MM.1S (cell line): ENCODE measurements at regions not wholly inside any gene's neighbourhood (a gene's known extent, or its start where the extent isn't known, plus 50 kb on each side); places are given as distances from the start of the nearest gene placed in this dataset.

ENCODE experiments used
- DNase-seq: peaks from one replicate; pipeline ENCODE4 v3.0.0-alpha.2; 2015
- H2AFZ ChIP-seq: fragments of 300-600 bp; sonication (generic); 2 replicates; pipeline ENCODE4 v1.6.0; 2016; ENCODE audit warnings: antibody characterized with exemption, low read length
- H3F3A ChIP-seq: fragments of 300-600 bp; sonication (generic); 2 replicates; pipeline ENCODE4 v1.6.1; 2016; ENCODE audit warnings: mild to moderate bottlenecking, antibody characterized with exemption, low read length, moderate library complexity, mixed read lengths; ENCODE audit not compliant: insufficient read depth
- H3K27ac ChIP-seq: fragments of 300-600 bp; sonication (generic); 2 replicates; pipeline ENCODE4 v1.5.1; 2016; ENCODE audit warnings: mild to moderate bottlenecking, low read length
- H3K27me3 ChIP-seq: fragments of 300-600 bp; sonication (generic); replicated peaks from 2 replicates; pipeline ENCODE4 v1.6.0; 2016; ENCODE audit warnings: low read length; ENCODE audit not compliant: insufficient read depth
- H3K36me3 ChIP-seq: fragments of 300-600 bp; sonication (generic); replicated peaks from 2 replicates; pipeline ENCODE4 v1.6.1; 2016; ENCODE audit warnings: mild to moderate bottlenecking, low read length, mixed read lengths; ENCODE audit not compliant: insufficient read depth
- H3K4me1 ChIP-seq: fragments of 300-600 bp; sonication (generic); 2 replicates; pipeline ENCODE4 v1.6.1; 2016; ENCODE audit warnings: low read length, mixed read lengths
- H3K4me2 ChIP-seq: fragments of 300-600 bp; sonication (generic); 2 replicates; pipeline ENCODE4 v1.6.0; 2016; ENCODE audit warnings: low read depth, low read length
- H3K4me3 ChIP-seq: fragments of 300-600 bp; sonication (generic); 2 replicates; pipeline ENCODE4 v1.5.1; 2016; ENCODE audit warnings: low read length, mixed read lengths
- H3K79me2 ChIP-seq: fragments of 300-600 bp; sonication (generic); 2 replicates; pipeline ENCODE4 v1.6.1; 2016; ENCODE audit warnings: mixed run types, low read length, mixed read lengths
- H3K9ac ChIP-seq: fragments of 300-600 bp; sonication (generic); 2 replicates; pipeline ENCODE4 v1.6.1; 2016; ENCODE audit warnings: low read length, mixed read lengths
- H3K9me2 ChIP-seq: fragments of 300-600 bp; sonication (generic); replicated peaks from 2 replicates; pipeline ENCODE4 v1.6.1; 2016; ENCODE audit warnings: mild to moderate bottlenecking, low read length, mixed read lengths; ENCODE audit not compliant: insufficient read depth
- H3K9me3 ChIP-seq: fragments of 300-600 bp; sonication (generic); replicated peaks from 2 replicates; pipeline ENCODE4 v1.6.1; 2016; ENCODE audit warnings: mild to moderate bottlenecking, low read length, mixed read lengths; ENCODE audit not compliant: insufficient read depth
- H4K20me1 ChIP-seq: fragments of 300-600 bp; sonication (generic); 2 replicates; pipeline ENCODE4 v1.6.1; 2016; ENCODE audit warnings: mild to moderate bottlenecking, low read length, moderate library complexity, mixed read lengths; ENCODE audit not compliant: insufficient read depth
- EZH2 ChIP-seq: fragments of 300-600 bp; sonication (generic); optimal IDR thresholded peaks from 2 replicates; pipeline ENCODE3; 2017; ENCODE audit warnings: low read depth, mild to moderate bottlenecking, antibody characterized with exemption, low read length, mixed read lengths
- EZH2phosphoT487 ChIP-seq: fragments of 300-600 bp; sonication (generic); IDR thresholded peaks from 2 replicates; pipeline ENCODE4 v1.6.1; 2018; ENCODE audit warnings: antibody characterized with exemption, low read length
- TF ChIP-seq, protein P1 (sequence below): fragments of 300-600 bp; sonication (generic); IDR thresholded peaks from 2 replicates; pipeline ENCODE4 v1.5.1; 2016; ENCODE audit warnings: antibody characterized with exemption, low read length, mixed read lengths

DNA sequence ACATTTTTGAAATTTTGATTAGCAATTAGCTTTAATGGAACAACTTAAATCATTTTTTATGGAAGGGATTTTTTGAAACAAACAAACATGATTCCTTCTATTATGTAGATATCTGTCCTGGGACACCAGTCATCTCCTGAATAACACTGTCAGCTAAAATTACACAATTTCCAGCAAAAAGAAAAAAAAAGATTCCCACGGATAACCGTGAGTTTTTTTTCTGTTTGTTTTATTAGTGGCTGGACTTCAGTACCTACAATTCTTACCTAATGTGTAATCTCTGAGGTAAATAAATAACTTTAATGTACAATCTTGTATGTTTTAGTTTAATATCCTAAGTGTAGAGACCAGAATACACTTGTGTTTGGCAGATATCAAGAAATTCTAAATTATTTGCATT lies 126.6 kb upstream of the KYNU start:
- DNase-seq, result no peak
- H3K79me2 ChIP-seq, result no peaks in the 10 kb centered on the region
- no peak overlapping the region for H3K27ac ChIP-seq
- H3K9me3 ChIP-seq, result no peaks in the 10 kb centered on the region
- TF ChIP-seq EZH2 (no peak), EZH2phosphoT487 (no peak)
- TF ChIP-seq, protein P1, sequence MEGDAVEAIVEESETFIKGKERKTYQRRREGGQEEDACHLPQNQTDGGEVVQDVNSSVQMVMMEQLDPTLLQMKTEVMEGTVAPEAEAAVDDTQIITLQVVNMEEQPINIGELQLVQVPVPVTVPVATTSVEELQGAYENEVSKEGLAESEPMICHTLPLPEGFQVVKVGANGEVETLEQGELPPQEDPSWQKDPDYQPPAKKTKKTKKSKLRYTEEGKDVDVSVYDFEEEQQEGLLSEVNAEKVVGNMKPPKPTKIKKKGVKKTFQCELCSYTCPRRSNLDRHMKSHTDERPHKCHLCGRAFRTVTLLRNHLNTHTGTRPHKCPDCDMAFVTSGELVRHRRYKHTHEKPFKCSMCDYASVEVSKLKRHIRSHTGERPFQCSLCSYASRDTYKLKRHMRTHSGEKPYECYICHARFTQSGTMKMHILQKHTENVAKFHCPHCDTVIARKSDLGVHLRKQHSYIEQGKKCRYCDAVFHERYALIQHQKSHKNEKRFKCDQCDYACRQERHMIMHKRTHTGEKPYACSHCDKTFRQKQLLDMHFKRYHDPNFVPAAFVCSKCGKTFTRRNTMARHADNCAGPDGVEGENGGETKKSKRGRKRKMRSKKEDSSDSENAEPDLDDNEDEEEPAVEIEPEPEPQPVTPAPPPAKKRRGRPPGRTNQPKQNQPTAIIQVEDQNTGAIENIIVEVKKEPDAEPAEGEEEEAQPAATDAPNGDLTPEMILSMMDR, result no peak
- no peaks in the 10 kb centered on the region for H3K36me3 ChIP-seq
- no peaks in the 10 kb centered on the region for H3K4me1 ChIP-seq
- H3K9ac ChIP-seq, result no peak overlapping the region
- no peaks in the 10 kb centered on the region for H3K9me2 ChIP-seq
- H4K20me1 ChIP-seq, result no peaks in the 10 kb centered on the region
- no peaks in the 10 kb centered on the region for H3K27me3 ChIP-seq
- H3F3A ChIP-seq, result no peaks in the 10 kb centered on the region
- no peak overlapping the region for H2AFZ ChIP-seq
- no peak overlapping the region for H3K4me2 ChIP-seq
- no peak overlapping the region for H3K4me3 ChIP-seq

DNA sequence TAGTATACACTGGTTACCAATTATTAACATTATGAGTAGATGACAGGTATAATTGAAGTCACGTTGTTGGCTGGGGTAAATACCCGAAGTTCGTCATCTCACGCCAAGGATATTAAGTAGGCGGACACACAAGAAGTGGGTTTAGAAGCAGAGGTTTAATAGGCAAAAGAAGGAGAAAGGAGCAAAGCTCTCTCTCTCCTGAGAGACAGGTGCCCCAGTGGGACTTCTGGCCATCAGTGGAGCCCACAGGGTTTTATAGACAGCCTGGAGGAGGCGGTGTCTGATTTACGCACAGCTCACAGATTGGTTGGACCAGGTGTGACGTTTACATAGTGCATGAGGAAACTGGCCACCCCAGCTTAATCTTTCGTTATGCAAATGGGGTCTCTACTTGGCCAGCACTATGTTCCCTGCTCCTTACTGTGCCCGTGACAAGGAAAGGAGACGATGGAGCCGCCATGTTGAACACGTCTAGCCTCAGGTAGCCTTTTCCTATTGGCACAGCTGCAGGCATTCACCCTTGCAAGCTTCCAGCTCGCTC lies 128.8 kb upstream of the KYNU start:
- H3K27ac ChIP-seq, result no peak overlapping the region
- H3K4me3 ChIP-seq, result no peak overlapping the region
- H2AFZ ChIP-seq, result no peak overlapping the region
- no peaks in the 10 kb centered on the region for H4K20me1 ChIP-seq
- no peak overlapping the region for H3K9ac ChIP-seq
- no peak for DNase-seq
- H3K36me3 ChIP-seq, result no peaks in the 10 kb centered on the region
- H3F3A ChIP-seq, result no peaks in the 10 kb centered on the region
- no peak for TF ChIP-seq EZH2
- TF ChIP-seq, protein P1, result no peak
- no peak for TF ChIP-seq EZH2phosphoT487
- H3K9me2 ChIP-seq, result no peaks in the 10 kb centered on the region
- no peaks in the 10 kb centered on the region for H3K4me1 ChIP-seq
- H3K9me3 ChIP-seq, result no peaks in the 10 kb centered on the region
- no peak overlapping the region for H3K4me2 ChIP-seq
- H3K27me3 ChIP-seq, result no peaks in the 10 kb centered on the region
- H3K79me2 ChIP-seq, result no peaks in the 10 kb centered on the region

DNA sequence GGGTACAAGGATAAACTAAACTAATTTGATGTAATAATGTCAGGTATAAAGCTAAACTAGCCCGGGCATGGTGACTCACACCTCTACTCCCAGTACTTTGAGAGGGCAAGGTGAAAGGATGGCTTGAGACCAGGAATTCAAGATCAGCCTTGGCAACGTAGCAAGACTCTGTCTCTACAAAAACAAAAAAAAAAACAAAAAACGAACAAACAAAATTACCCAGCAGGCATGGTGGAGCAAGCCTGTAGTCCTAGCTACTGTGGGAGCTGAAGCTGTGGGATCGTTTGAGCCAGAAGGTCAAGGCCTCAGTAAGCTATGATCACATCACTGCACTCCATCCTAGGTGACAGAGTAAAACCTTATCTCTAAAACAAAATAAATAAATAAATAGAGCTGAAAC lies 131.8 kb upstream of the KYNU start:
- Histone ChIP-seq H3K4me1 (no peaks in the 10 kb centered on the region), H3K9me2 (no peaks in the 10 kb centered on the region), H3K36me3 (no peaks in the 10 kb centered on the region), H3K27ac (no peak overlapping the region), H3K27me3 (no peaks in the 10 kb centered on the region), H2AFZ (no peak overlapping the region), H3F3A (no peaks in the 10 kb centered on the region), H3K4me2 (no peak overlapping the region), H3K79me2 (no peaks in the 10 kb centered on the region), H3K9me3 (no peaks in the 10 kb centered on the region), H4K20me1 (no peaks in the 10 kb centered on the region), H3K4me3 (no peak overlapping the region), H3K9ac (no peak overlapping the region)
- no peak for TF ChIP-seq EZH2
- no peak for TF ChIP-seq EZH2phosphoT487
- TF ChIP-seq, protein P1, result no peak
- DNase-seq, result no peak
